Spinal cord (tissue), 9 donors: ENCODE measurements at regions not wholly inside any gene's neighbourhood (a gene's known extent, or its start where the extent isn't known, plus 50 kb on each side); places are given as distances from the start of the nearest gene placed in this dataset.

Experiments
- DNase-seq, 6 donors: peaks; one replicate each; pipeline versions ENCODE4 v3.0.0 to v3.0.0-alpha.2; 2013 to 2015; ENCODE audit warnings: low spot score in 6 of 6, low read depth in 4 of 6
- H3K27ac ChIP-seq: one replicate; pipeline ENCODE4 v1.5.1; 2013; ENCODE audit warnings: low read depth, low read length, control low read depth
- H3K27me3 ChIP-seq: one replicate; pipeline ENCODE4 v1.6.1; 2013; ENCODE audit warnings: low read length; ENCODE audit not compliant: control insufficient read depth, insufficient read depth
- H3K36me3 ChIP-seq: one replicate; pipeline ENCODE4 v1.6.1; 2013; ENCODE audit warnings: low read length; ENCODE audit not compliant: control insufficient read depth, insufficient read depth
- H3K4me1 ChIP-seq: one replicate; pipeline ENCODE4 v1.6.1; 2013; ENCODE audit warnings: low read length; ENCODE audit not compliant: control insufficient read depth, insufficient read depth
- H3K4me3 ChIP-seq: one replicate; pipeline ENCODE4 v1.5.1; 2013; ENCODE audit warnings: low read depth, low read length, control low read depth
- H3K9me3 ChIP-seq: one replicate; pipeline ENCODE4 v1.6.1; 2013; ENCODE audit warnings: low read length; ENCODE audit not compliant: control insufficient read depth, insufficient read depth
- WGBS: methylation state at CpG from one replicate; pipeline ENCODE4 v1.1.5; 2013; ENCODE audit warnings: missing lambda C conversion rate; ENCODE audit not compliant: insufficient coverage; 5-methylcytosine and 5-hydroxymethylcytosine counted together
- donor health status: healthy.

DNA sequence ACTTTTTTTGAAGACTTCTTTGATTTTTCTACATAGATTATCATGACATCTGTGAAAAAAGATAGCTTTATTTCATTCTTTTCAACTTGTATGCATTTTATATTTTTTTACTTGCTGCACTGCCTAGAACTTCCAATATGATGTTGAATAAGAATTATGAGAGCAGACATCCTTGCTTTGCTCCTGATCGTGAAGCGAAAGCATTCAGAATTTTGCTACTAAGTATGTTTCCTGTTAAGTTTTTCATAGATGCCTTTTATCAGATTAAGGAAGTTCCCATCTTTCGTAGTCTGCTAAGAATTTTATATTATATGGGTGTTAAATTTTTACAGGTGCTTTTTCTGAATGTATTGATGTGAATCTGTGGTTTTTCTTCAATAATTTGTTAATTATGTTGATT is 163.4 kb upstream of the GADL1 start:
- WGBS = no CpG with 5 or more reads among the region's 3 CpGs
- Histone ChIP-seq H3K36me3 (no peaks in the 10 kb centered on the region), H3K4me1 (no peaks in the 10 kb centered on the region), H3K27ac (no peak overlapping the region), H3K27me3 (no peaks in the 10 kb centered on the region), H3K9me3 (no peaks in the 10 kb centered on the region), H3K4me3 (no peak overlapping the region)
- no peak for DNase-seq

- no peak overlapping the region for H3K27ac ChIP-seq
- DNase-seq = peak in 1 of 6 donors; percentile 13
- H3K4me1 ChIP-seq = no peaks in the 10 kb centered on the region
- no peaks in the 10 kb centered on the region for H3K36me3 ChIP-seq
- H3K27me3 ChIP-seq = no peaks in the 10 kb centered on the region
- H3K9me3 ChIP-seq = no peaks in the 10 kb centered on the region
- H3K4me3 ChIP-seq = no peak overlapping the region
Measured at GRCh38 chr3:31064021-31064420, 169.6 kb upstream of the GADL1 start.

DNA sequence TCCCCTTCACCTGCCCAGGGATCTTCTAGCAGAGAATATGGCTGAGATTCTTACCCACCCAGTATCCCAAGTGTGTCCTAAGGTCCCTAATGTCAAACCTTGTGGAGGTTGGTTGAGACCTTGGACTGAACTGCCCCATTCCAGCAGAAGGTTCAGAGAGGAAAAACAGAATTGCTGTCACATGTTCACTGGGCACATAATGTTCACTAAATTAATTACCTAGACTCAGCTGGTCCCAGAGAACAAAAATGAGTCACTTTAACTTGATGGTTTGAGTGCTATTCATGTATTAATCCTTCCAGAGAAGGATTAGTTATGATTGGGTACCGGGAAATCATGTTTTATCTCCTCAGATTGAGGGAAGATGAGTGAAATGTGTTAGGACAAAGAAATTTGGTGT is 171.3 kb upstream of the GADL1 start:
- Histone ChIP-seq H3K27ac (no peak overlapping the region), H3K4me3 (no peak overlapping the region), H3K36me3 (no peaks in the 10 kb centered on the region), H3K27me3 (no peaks in the 10 kb centered on the region), H3K9me3 (no peaks in the 10 kb centered on the region), H3K4me1 (no peaks in the 10 kb centered on the region)
- 100% methylated on average over 1 of the region's 1 CpG for WGBS
- DNase-seq = no peak

DNA sequence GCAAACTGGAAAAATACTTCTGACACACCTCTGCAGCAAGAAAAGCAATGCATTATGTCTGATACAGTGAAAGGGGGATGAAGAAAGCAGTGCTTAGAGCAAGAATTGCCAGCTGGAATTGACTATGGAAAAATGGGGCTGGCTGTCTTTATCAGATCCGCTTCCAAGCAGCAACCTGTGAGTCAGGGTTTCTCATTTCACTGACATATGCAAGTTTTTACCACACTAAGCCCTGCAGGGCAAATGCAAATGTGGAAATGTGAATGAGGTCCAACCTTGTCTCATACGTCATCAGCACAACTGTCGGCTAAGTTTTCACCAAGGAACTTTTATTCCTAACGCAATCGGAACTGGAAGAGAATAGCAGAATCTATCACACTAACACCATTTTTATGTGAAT is 172.5 kb upstream of the GADL1 start:
- no peaks in the 10 kb centered on the region for H3K9me3 ChIP-seq
- peak in 2 of 6 donors; percentile 16 to 32 for DNase-seq
- no peaks in the 10 kb centered on the region for H3K4me1 ChIP-seq
- no peaks in the 10 kb centered on the region for H3K36me3 ChIP-seq
- H3K27ac ChIP-seq = no peak overlapping the region
- H3K27me3 ChIP-seq = no peaks in the 10 kb centered on the region
- no peak overlapping the region for H3K4me3 ChIP-seq
- WGBS = no CpG with 5 or more reads among the region's 5 CpGs

DNA sequence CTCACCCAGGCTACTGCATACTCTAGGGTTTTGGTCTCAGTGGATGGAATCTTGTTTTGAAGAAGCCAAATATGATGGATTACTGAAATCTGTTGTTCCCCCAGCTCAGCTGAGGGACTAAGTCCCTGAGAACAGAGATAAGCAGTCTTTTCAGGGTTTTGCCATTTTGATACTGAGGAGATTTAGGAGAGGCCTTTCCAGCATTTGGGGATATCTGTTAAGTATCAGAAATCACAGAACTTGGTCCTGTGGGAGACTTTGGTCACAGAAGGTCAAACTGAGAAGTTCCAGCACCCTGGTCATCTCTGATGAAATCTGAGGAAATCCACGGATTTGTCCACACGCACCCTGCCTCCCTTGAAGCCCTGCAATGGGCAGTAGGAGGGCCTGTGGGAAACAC is 181.0 kb upstream of the GADL1 start:
- H3K9me3 ChIP-seq = peaks cover 1% of the 10 kb centered on the region
- H3K36me3 ChIP-seq = no peaks in the 10 kb centered on the region
- WGBS = 97% methylated on average over 2 of the region's 2 CpGs

GRCh38 chr3:31075876-31076275 is 181.4 kb upstream of the GADL1 start:
- Histone ChIP-seq H3K4me3 (no peak overlapping the region), H3K27me3 (no peaks in the 10 kb centered on the region), H3K36me3 (no peaks in the 10 kb centered on the region), H3K4me1 (no peaks in the 10 kb centered on the region), H3K9me3 (peaks cover 1% of the 10 kb centered on the region), H3K27ac (no peak overlapping the region)
- 52% methylated on average over 2 of the region's 6 CpGs for WGBS
- DNase-seq = no peak

More for the DNA sequence above, 181.0 kb upstream of the GADL1 start:
- H3K4me3 ChIP-seq = no peak overlapping the region
- no peak for DNase-seq
- H3K27me3 ChIP-seq = no peaks in the 10 kb centered on the region
- no peak overlapping the region for H3K27ac ChIP-seq
- no peaks in the 10 kb centered on the region for H3K4me1 ChIP-seq

GRCh38 chr3:31077021-31077601 is 182.7 kb upstream of the GADL1 start:
- Histone ChIP-seq H3K9me3 (peaks cover 1% of the 10 kb centered on the region), H3K27ac (no peak overlapping the region), H3K27me3 (no peaks in the 10 kb centered on the region), H3K36me3 (no peaks in the 10 kb centered on the region), H3K4me1 (no peaks in the 10 kb centered on the region), H3K4me3 (no peak overlapping the region)
- 71% methylated on average over 1 of the region's 3 CpGs for WGBS
- no peak for DNase-seq

GRCh38 chr3:31077826-31078225 is 183.4 kb upstream of the GADL1 start:
- no peaks in the 10 kb centered on the region for H3K27me3 ChIP-seq
- H3K4me3 ChIP-seq = no peak overlapping the region
- no peak for DNase-seq
- no peaks in the 10 kb centered on the region for H3K4me1 ChIP-seq
- H3K27ac ChIP-seq = no peak overlapping the region
- no CpG with 5 or more reads among the region's 1 CpG for WGBS
- H3K9me3 ChIP-seq = peaks cover 1% of the 10 kb centered on the region
- no peaks in the 10 kb centered on the region for H3K36me3 ChIP-seq

GRCh38 chr3:31079689-31080088 is 185.2 kb upstream of the GADL1 start:
- peaks cover 1% of the 10 kb centered on the region for H3K9me3 ChIP-seq
- no peak overlapping the region for H3K27ac ChIP-seq
- no peak overlapping the region for H3K4me3 ChIP-seq
- WGBS = 100% methylated on average over 2 of the region's 4 CpGs
- DNase-seq = no peak
- no peaks in the 10 kb centered on the region for H3K27me3 ChIP-seq
- no peaks in the 10 kb centered on the region for H3K4me1 ChIP-seq
- H3K36me3 ChIP-seq = no peaks in the 10 kb centered on the region

DNA sequence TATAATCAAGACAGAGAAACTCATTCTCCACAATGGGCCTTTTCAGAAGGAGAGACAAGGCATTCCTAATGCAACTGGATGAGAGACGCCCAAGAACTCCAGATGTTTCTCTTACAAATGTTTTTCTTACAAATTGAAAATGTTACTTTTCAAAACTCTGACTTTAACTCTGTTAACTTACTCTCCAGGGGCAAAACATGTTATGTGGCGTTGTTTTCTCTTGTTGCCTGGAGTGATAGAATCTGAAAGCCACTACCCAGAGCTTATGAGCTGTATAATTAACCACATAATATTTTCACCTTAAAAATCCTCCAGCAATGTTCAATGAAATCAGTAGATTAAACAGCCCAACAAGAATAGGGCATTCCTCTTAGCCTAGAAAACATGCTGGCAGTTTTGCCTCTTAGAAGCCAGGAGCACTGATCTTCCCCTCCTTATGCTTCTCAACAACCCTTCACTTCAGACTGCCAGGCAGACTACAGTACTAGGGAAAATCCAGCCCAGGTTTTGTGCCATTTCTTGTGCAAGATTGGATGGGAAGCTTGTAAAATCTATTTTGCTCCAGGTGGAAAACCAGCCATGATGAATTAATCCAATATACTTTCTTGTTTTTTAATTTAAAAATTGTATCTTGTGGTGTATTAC is 186.7 kb upstream of the GADL1 start:
- Histone ChIP-seq H3K9me3 (no peaks in the 10 kb centered on the region), H3K4me1 (no peaks in the 10 kb centered on the region), H3K27me3 (no peaks in the 10 kb centered on the region), H3K4me3 (no peak overlapping the region), H3K36me3 (no peaks in the 10 kb centered on the region), H3K27ac (no peak overlapping the region)
- WGBS = no CpG with 5 or more reads among the region's 2 CpGs
- peak in 1 of 6 donors; percentile 18 for DNase-seq
